SK-N-MC (cell line): ENCODE measurements at regions not wholly inside any gene's neighbourhood (a gene's known extent, or its start where the extent isn't known, plus 50 kb on each side); places are given as distances from the start of the nearest gene placed in this dataset.

ENCODE experiments used
- EZH2 ChIP-seq: fragments of 200-600 bp; sonication (generic); IDR thresholded peaks from one replicate; pipeline ENCODE4 v1.6.1; 2017; ENCODE audit warnings: antibody characterized with exemption
- POLR2AphosphoS5 ChIP-seq: IDR thresholded peaks from 2 replicates; pipeline ENCODE4 v1.6.1; 2012; ENCODE audit warnings: mild to moderate bottlenecking, low read depth, low read length, borderline replicate concordance

GRCh38 chr4:77501851-77502250, 103.8 kb upstream of the CXCL13 start:
- TF ChIP-seq EZH2 = no peak
- TF ChIP-seq POLR2AphosphoS5 = no peak
